ENCODE measurements at regions not wholly inside any gene's neighbourhood (a gene's known extent, or its start where the extent isn't known, plus 50 kb on each side); places are given as distances from the start of the nearest gene placed in this dataset.
A peak's percentile ranks its signal among the peaks of the same experiment; 100 is the strongest.

DNA sequence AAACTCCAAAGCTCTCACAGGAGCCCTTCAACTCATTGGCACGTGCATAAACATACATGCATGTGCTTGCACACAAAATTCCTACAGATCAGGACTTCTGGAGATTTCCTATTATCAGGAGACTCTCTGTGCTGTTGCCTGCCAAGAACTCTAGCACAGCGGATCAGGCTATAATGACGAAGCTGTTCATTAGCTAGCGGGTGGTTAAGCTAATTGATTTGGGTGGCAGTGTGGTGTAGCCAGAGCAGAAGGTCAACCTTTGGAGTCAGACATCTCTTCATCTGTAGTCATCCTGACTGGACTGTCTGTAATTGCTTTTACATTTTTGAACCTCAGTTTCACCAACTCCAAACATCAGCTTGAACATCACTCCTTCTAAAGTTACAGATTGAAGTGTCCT is 69.0 kb downstream of the KIF2B start:
- Histone ChIP-seq H3K18ac (ENCODE audit: low read length) (no peak overlapping the region), H4K5ac (ENCODE audit: low read length) (no peak overlapping the region), H4K8ac (ENCODE audit: low read depth, low read length) (no peak overlapping the region), H3K23ac (ENCODE audit: low read length) (no peak overlapping the region), H2BK120ac (ENCODE audit: low read depth, low read length) (no peak overlapping the region), H2BK15ac (replicated peaks; ENCODE audit: low read depth) (no peak overlapping the region), H3K4me1 (ENCODE audit: control insufficient read depth, low read depth, low read length) (no peaks in the 10 kb centered on the region), H3K27me3 (ENCODE audit: insufficient read depth, low read length, poor library complexity) (peaks cover 2% of the 10 kb centered on the region), H3K79me2 (ENCODE audit: control insufficient read depth, insufficient read depth, low read length) (no peaks in the 10 kb centered on the region), H3K36me3 (ENCODE audit: control insufficient read depth, insufficient read depth, low read length) (no peaks in the 10 kb centered on the region), H2BK5ac (ENCODE audit: low read length) (no peak overlapping the region), H3K4me3 (ENCODE audit: low read length) (no peak overlapping the region), H3K9ac (ENCODE audit: low read length) (no peak overlapping the region), H3K4ac (ENCODE audit: low read depth, low read length) (no peak overlapping the region), H3K27ac (ENCODE audit: low read depth, low read length) (no peak overlapping the region), H3K4me2 (ENCODE audit: low read length) (no peak overlapping the region), H2AK5ac (ENCODE audit: low read length) (no peak overlapping the region), H3K56ac (ENCODE audit: low read length) (no peak overlapping the region), H3K79me1 (ENCODE audit: low read length) (no peaks in the 10 kb centered on the region)
- DNase-seq, result no peak
- WGBS (ENCODE audit: extremely low coverage, insufficient coverage, low lambda C conversion rate), result no CpG with 5 or more reads among the region's 4 CpGs

- Histone ChIP-seq H2BK5ac (ENCODE audit: low read length) (no peak overlapping the region), H3K27ac (ENCODE audit: low read depth, low read length) (no peak overlapping the region), H3K4ac (ENCODE audit: low read depth, low read length) (no peak overlapping the region), H4K5ac (ENCODE audit: low read length) (no peak overlapping the region), H2BK15ac (replicated peaks; ENCODE audit: low read depth) (no peak overlapping the region), H2AK5ac (ENCODE audit: low read length) (no peak overlapping the region), H3K23ac (ENCODE audit: low read length) (no peak overlapping the region), H4K8ac (ENCODE audit: low read depth, low read length) (no peak overlapping the region), H3K4me1 (ENCODE audit: control insufficient read depth, low read depth, low read length) (no peaks in the 10 kb centered on the region), H2BK120ac (ENCODE audit: low read depth, low read length) (no peak overlapping the region), H3K79me1 (ENCODE audit: low read length) (no peaks in the 10 kb centered on the region), H3K4me2 (ENCODE audit: low read length) (no peak overlapping the region), H3K18ac (ENCODE audit: low read length) (no peak overlapping the region), H3K27me3 (ENCODE audit: insufficient read depth, low read length, poor library complexity) (peaks cover 2% of the 10 kb centered on the region), H3K4me3 (ENCODE audit: low read length) (no peak overlapping the region), H3K79me2 (ENCODE audit: control insufficient read depth, insufficient read depth, low read length) (no peaks in the 10 kb centered on the region), H3K9ac (ENCODE audit: low read length) (no peak overlapping the region), H3K36me3 (ENCODE audit: control insufficient read depth, insufficient read depth, low read length) (no peaks in the 10 kb centered on the region), H3K56ac (ENCODE audit: low read length) (no peak overlapping the region)
- DNase-seq, result no peak
- WGBS (ENCODE audit: extremely low coverage, insufficient coverage, low lambda C conversion rate), result no CpG with 5 or more reads among the region's 3 CpGs
Observed at GRCh38 chr17:53892222-53892621, 69.5 kb downstream of the KIF2B start.

DNA sequence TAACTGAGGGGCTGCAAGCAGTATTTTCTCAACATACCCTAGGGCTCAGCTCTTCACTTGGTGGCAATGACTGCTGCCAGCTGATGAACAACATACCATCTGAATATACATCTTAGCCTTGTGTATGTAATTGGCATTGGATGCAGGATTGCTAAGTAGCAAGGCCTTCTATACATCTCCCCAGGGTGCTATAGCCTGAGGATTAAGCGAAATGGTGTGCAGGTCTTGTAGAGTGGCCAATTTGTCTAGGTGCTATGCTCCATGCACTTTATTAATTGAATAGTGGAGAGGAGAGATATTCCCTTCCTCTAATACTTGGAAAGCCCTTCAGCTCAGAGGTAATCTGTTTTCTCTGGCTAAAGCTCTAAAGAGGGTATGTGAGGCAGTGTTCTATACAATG is 71.9 kb downstream of the KIF2B start:
- Histone ChIP-seq H2BK15ac (replicated peaks; ENCODE audit: low read depth) (no peak overlapping the region), H2BK5ac (ENCODE audit: low read length) (no peak overlapping the region), H3K79me2 (ENCODE audit: control insufficient read depth, insufficient read depth, low read length) (no peaks in the 10 kb centered on the region), H4K8ac (ENCODE audit: low read depth, low read length) (no peak overlapping the region), H3K23ac (ENCODE audit: low read length) (no peak overlapping the region), H3K79me1 (ENCODE audit: low read length) (no peaks in the 10 kb centered on the region), H3K9ac (ENCODE audit: low read length) (no peak overlapping the region), H3K4me2 (ENCODE audit: low read length) (no peak overlapping the region), H3K36me3 (ENCODE audit: control insufficient read depth, insufficient read depth, low read length) (no peaks in the 10 kb centered on the region), H3K4me3 (ENCODE audit: low read length) (no peak overlapping the region), H3K18ac (ENCODE audit: low read length) (no peak overlapping the region), H3K27me3 (ENCODE audit: insufficient read depth, low read length, poor library complexity) (peaks cover 2% of the 10 kb centered on the region), H2AK5ac (ENCODE audit: low read length) (no peak overlapping the region), H3K27ac (ENCODE audit: low read depth, low read length) (no peak overlapping the region), H3K4me1 (ENCODE audit: control insufficient read depth, low read depth, low read length) (no peaks in the 10 kb centered on the region), H4K5ac (ENCODE audit: low read length) (no peak overlapping the region), H3K56ac (ENCODE audit: low read length) (no peak overlapping the region), H3K4ac (ENCODE audit: low read depth, low read length) (no peak overlapping the region), H2BK120ac (ENCODE audit: low read depth, low read length) (no peak overlapping the region)
- WGBS (ENCODE audit: extremely low coverage, insufficient coverage, low lambda C conversion rate), result no CpG with 5 or more reads among the region's 1 CpG
- DNase-seq, result no peak

GRCh38 chr17:53896047-53896446 is 73.3 kb downstream of the KIF2B start:
- H3K79me2 ChIP-seq (ENCODE audit: control insufficient read depth, insufficient read depth, low read length), result no peaks in the 10 kb centered on the region
- no peak overlapping the region for H2BK15ac ChIP-seq (replicated peaks; ENCODE audit: low read depth)
- H3K4me1 ChIP-seq (ENCODE audit: control insufficient read depth, low read depth, low read length), result no peaks in the 10 kb centered on the region
- no peak overlapping the region for H3K18ac ChIP-seq (ENCODE audit: low read length)
- no peak overlapping the region for H3K27ac ChIP-seq (ENCODE audit: low read depth, low read length)
- H2AK5ac ChIP-seq (ENCODE audit: low read length), result no peak overlapping the region
- WGBS (ENCODE audit: extremely low coverage, insufficient coverage, low lambda C conversion rate), result no CpG with 5 or more reads among the region's 1 CpG
- H4K5ac ChIP-seq (ENCODE audit: low read length), result no peak overlapping the region
- no peak overlapping the region for H3K56ac ChIP-seq (ENCODE audit: low read length)
- peak; percentile 5 for DNase-seq
- peaks cover 2% of the 10 kb centered on the region for H3K27me3 ChIP-seq (ENCODE audit: insufficient read depth, low read length, poor library complexity)
- H2BK5ac ChIP-seq (ENCODE audit: low read length), result no peak overlapping the region
- H3K4ac ChIP-seq (ENCODE audit: low read depth, low read length), result no peak overlapping the region
- no peaks in the 10 kb centered on the region for H3K79me1 ChIP-seq (ENCODE audit: low read length)
- H3K36me3 ChIP-seq (ENCODE audit: control insufficient read depth, insufficient read depth, low read length), result no peaks in the 10 kb centered on the region
- H2BK120ac ChIP-seq (ENCODE audit: low read depth, low read length), result no peak overlapping the region
- H3K4me3 ChIP-seq (ENCODE audit: low read length), result no peak overlapping the region
- no peak overlapping the region for H4K8ac ChIP-seq (ENCODE audit: low read depth, low read length)
- H3K23ac ChIP-seq (ENCODE audit: low read length), result no peak overlapping the region
- H3K4me2 ChIP-seq (ENCODE audit: low read length), result no peak overlapping the region
- no peak overlapping the region for H3K9ac ChIP-seq (ENCODE audit: low read length)

DNA sequence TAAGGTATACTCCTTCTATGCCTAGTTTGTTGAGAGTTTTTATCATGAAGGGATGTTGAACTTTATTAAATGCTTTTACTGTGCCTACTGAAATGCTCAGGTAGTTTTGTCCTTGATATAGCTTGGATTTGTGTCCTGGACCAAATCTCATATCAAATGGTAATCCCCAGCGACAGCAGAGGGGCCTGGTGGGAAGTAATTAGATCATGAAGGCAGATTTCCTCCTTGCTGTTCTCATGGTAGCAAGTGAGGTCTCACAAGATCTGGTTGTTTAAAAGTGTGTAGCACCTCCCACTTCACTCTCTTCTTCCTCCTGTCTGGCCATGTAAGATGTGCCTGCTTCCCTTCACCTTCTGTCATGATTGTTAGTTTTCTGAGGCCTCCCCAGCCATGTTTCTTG is 78.2 kb downstream of the KIF2B start:
- Histone ChIP-seq H3K18ac (ENCODE audit: low read length) (no peak overlapping the region), H3K27ac (ENCODE audit: low read depth, low read length) (no peak overlapping the region), H4K8ac (ENCODE audit: low read depth, low read length) (no peak overlapping the region), H3K36me3 (ENCODE audit: control insufficient read depth, insufficient read depth, low read length) (no peaks in the 10 kb centered on the region), H3K79me1 (ENCODE audit: low read length) (no peaks in the 10 kb centered on the region), H3K27me3 (ENCODE audit: insufficient read depth, low read length, poor library complexity) (no peaks in the 10 kb centered on the region), H4K5ac (ENCODE audit: low read length) (no peak overlapping the region), H3K4ac (ENCODE audit: low read depth, low read length) (no peak overlapping the region), H2BK15ac (replicated peaks; ENCODE audit: low read depth) (no peak overlapping the region), H3K79me2 (ENCODE audit: control insufficient read depth, insufficient read depth, low read length) (no peaks in the 10 kb centered on the region), H3K9ac (ENCODE audit: low read length) (no peak overlapping the region), H3K23ac (ENCODE audit: low read length) (no peak overlapping the region), H2BK120ac (ENCODE audit: low read depth, low read length) (no peak overlapping the region), H3K4me3 (ENCODE audit: low read length) (no peak overlapping the region), H2BK5ac (ENCODE audit: low read length) (no peak overlapping the region), H2AK5ac (ENCODE audit: low read length) (no peak overlapping the region), H3K4me1 (ENCODE audit: control insufficient read depth, low read depth, low read length) (no peaks in the 10 kb centered on the region), H3K56ac (ENCODE audit: low read length) (no peak overlapping the region), H3K4me2 (ENCODE audit: low read length) (no peak overlapping the region)
- WGBS (ENCODE audit: extremely low coverage, insufficient coverage, low lambda C conversion rate), result no CpG with 5 or more reads among the region's 1 CpG
- DNase-seq, result no peak

GRCh38 chr17:53907435-53907834 is 84.7 kb downstream of the KIF2B start:
- no peak overlapping the region for H4K5ac ChIP-seq (ENCODE audit: low read length)
- no peaks in the 10 kb centered on the region for H3K27me3 ChIP-seq (ENCODE audit: insufficient read depth, low read length, poor library complexity)
- H3K4me1 ChIP-seq (ENCODE audit: control insufficient read depth, low read depth, low read length), result peaks cover 2% of the 10 kb centered on the region
- H3K4me3 ChIP-seq (ENCODE audit: low read length), result no peak overlapping the region
- no peaks in the 10 kb centered on the region for H3K79me1 ChIP-seq (ENCODE audit: low read length)
- H3K23ac ChIP-seq (ENCODE audit: low read length), result no peak overlapping the region
- DNase-seq, result peak; percentile 28
- no peak overlapping the region for H3K4me2 ChIP-seq (ENCODE audit: low read length)
- WGBS (ENCODE audit: extremely low coverage, insufficient coverage, low lambda C conversion rate), result no CpG with 5 or more reads among the region's 1 CpG
- H3K56ac ChIP-seq (ENCODE audit: low read length), result no peak overlapping the region
- H2BK5ac ChIP-seq (ENCODE audit: low read length), result no peak overlapping the region
- no peaks in the 10 kb centered on the region for H3K36me3 ChIP-seq (ENCODE audit: control insufficient read depth, insufficient read depth, low read length)
- H2BK15ac ChIP-seq (replicated peaks; ENCODE audit: low read depth), result no peak overlapping the region
- no peak overlapping the region for H3K4ac ChIP-seq (ENCODE audit: low read depth, low read length)
- H4K8ac ChIP-seq (ENCODE audit: low read depth, low read length), result no peak overlapping the region
- H3K9ac ChIP-seq (ENCODE audit: low read length), result no peak overlapping the region
- no peak overlapping the region for H2BK120ac ChIP-seq (ENCODE audit: low read depth, low read length)
- no peaks in the 10 kb centered on the region for H3K79me2 ChIP-seq (ENCODE audit: control insufficient read depth, insufficient read depth, low read length)
- no peak overlapping the region for H3K27ac ChIP-seq (ENCODE audit: low read depth, low read length)
- H2AK5ac ChIP-seq (ENCODE audit: low read length), result no peak overlapping the region
- no peak overlapping the region for H3K18ac ChIP-seq (ENCODE audit: low read length)
